AG04449 (cell line): ENCODE measurements at regions not wholly inside any gene's neighbourhood (a gene's known extent, or its start where the extent isn't known, plus 50 kb on each side); places are given as distances from the start of the nearest gene placed in this dataset.

Source experiments
- CTCF ChIA-PET: fragments of 350-600 bp; formaldehyde crosslinking; extraction: SDS; loops from one replicate; lab custom pipeline; 2021; ENCODE audit warnings: antibody characterized with exemption; lab: Yijun Ruan, JAX
- POLR2A ChIA-PET: fragments of 400-600, 350-600 bp; formaldehyde crosslinking; extraction: SDS; loops from one replicate; lab custom pipeline; 2020; ENCODE audit warnings: antibody characterized with exemption, inconsistent platforms; lab: Yijun Ruan, JAX
- DNase-seq: peaks from one replicate; pipeline ENCODE4 v3.0.0-alpha.2; 2010; ENCODE audit warnings: low read depth, low spot score
- H3K4me3 ChIP-seq: 2 replicates; pipeline ENCODE4 v1.5.1; 2011; ENCODE audit warnings: low read depth, mild to moderate bottlenecking, control low read depth, low read length
- TF ChIP-seq, protein P1 (sequence below): IDR thresholded peaks from one replicate; pipeline ENCODE4 v1.5.1; 2011; ENCODE audit warnings: mild to moderate bottlenecking, moderate library complexity, low read length, control low read depth, inconsistent platforms; ENCODE audit not compliant: insufficient read depth; ENCODE audit errors: missing control alignments

DNA sequence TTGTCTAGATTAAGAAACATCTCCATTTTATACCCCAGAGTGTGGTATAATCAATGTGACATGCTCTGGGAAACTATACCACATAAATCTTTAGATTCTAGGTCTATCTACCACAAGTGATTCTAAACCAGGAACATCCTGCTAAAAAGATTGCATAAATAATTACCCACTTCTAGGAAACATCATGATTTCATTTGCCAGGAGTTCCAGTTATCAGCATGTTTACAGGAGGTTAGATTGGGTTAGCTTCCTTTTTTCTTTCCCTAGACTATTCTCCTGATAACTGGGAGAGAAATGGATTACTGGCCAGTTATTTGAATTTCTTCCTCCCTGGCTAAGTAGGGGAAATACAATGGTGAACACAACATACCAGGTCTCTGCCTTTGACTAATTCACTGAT is 230.3 kb upstream of the BOD1L1 start:
- TF ChIP-seq, protein P1, sequence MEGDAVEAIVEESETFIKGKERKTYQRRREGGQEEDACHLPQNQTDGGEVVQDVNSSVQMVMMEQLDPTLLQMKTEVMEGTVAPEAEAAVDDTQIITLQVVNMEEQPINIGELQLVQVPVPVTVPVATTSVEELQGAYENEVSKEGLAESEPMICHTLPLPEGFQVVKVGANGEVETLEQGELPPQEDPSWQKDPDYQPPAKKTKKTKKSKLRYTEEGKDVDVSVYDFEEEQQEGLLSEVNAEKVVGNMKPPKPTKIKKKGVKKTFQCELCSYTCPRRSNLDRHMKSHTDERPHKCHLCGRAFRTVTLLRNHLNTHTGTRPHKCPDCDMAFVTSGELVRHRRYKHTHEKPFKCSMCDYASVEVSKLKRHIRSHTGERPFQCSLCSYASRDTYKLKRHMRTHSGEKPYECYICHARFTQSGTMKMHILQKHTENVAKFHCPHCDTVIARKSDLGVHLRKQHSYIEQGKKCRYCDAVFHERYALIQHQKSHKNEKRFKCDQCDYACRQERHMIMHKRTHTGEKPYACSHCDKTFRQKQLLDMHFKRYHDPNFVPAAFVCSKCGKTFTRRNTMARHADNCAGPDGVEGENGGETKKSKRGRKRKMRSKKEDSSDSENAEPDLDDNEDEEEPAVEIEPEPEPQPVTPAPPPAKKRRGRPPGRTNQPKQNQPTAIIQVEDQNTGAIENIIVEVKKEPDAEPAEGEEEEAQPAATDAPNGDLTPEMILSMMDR, result no peak
- CTCF ChIA-PET, result no interaction called here
- H3K4me3 ChIP-seq, result no peak overlapping the region
- POLR2A ChIA-PET, result no interaction called here
- DNase-seq, result no peak

DNA sequence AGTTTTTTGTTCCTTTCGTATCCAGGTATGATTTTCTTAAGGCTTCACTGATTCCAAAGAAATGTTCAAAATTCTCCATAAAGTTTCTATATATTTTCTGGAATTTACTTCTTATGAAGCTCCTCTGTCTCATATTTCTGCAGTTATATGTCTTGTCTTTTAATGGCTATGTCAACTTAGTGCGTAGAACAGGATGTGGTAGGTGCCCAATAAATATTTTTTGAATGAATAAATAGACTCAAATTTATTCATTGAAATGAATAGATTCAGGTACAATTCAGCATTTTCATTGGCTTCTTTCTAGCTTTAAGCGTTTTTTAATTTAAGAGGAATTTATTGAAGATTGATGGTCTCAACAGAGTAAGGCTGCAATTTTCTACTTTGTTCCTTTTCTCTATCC is 231.9 kb upstream of the BOD1L1 start:
- TF ChIP-seq, protein P1, result no peak
- no peak for DNase-seq
- ChIA-PET CTCF (interaction anchor here (1.1 to 1.4 kb wide), 3 partner anchors 14 to 205 kb away, joined by 3 to 5 read pairs (median 3); no protein-coding TSS in a partner anchor), POLR2A (no interaction called here)
- H3K4me3 ChIP-seq, result no peak overlapping the region

DNA sequence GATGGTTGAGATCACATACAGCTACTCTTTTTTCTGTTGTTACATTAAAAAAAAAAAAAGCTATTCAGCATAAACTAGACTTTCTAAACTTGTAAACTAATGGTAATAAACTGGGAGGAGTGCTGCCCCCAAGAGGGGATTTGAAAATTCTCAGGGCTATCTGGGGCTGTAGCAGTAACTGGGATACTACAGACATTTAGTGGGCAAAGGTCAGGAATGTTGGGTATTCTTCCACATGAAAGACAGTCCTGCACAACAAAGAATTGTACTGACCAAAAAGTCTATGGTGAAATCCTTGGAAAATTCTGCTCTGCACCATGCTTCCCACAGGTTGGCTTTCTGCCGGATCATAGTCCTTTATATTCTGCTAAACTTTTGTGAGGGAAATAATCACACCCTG is 232.6 kb upstream of the BOD1L1 start:
- POLR2A ChIA-PET, result no interaction called here
- H3K4me3 ChIP-seq, result no peak overlapping the region
- TF ChIP-seq, protein P1, result no peak
- no peak for DNase-seq
- CTCF ChIA-PET, result interaction anchor here (1.1 to 1.2 kb wide), 2 partner anchors 45 to 206 kb away, joined by 3 to 5 read pairs; no protein-coding TSS in a partner anchor

DNA sequence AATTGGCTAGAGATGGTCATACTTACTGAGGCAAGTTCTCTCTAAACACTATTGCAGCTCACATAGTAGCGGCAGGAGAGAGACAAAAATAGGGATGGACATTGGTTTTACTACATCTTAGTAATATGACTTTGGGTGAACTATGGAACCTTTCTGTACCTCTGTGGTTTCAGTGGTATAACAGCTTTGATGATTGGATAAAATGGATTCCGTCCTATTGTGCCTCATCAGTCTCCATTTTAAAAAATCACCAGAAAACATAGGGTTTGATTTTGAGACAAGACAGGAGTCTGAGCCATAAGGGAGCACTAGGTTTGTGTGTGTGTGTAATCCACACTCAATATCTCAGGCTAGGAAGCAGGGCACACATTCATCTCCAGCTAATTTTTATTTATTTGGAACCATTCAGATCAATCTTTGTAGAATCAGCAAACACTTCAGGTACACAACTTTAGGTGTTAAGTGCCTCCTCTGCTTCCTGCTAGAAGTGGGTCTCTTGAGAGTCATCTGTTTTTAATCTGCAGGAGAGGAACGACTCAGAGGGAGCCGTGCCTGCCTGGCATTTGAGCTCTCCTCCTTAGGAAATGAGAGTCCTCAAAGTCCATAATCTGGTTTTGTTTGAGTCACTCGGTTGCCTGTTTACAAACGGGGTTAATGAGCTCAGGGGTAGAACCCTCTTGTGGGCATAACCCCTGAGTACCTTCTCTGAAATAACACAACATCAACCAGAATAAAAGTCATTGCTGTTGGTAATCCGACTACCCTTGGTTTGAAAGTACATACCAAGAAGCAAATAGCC is 238.5 kb upstream of the BOD1L1 start:
- TF ChIP-seq, protein P1, result no peak
- CTCF ChIA-PET, result interaction anchor here (1.0 to 1.8 kb wide), 4 partner anchors 12 to 220 kb away, joined by 4 to 8 read pairs (median 5); no protein-coding TSS in a partner anchor
- H3K4me3 ChIP-seq, result no peak overlapping the region
- POLR2A ChIA-PET, result interaction anchor here (1.0 kb wide), 1 partner anchor 54 kb away, joined by 3 read pairs; no protein-coding TSS in a partner anchor
- DNase-seq, result no peak

DNA sequence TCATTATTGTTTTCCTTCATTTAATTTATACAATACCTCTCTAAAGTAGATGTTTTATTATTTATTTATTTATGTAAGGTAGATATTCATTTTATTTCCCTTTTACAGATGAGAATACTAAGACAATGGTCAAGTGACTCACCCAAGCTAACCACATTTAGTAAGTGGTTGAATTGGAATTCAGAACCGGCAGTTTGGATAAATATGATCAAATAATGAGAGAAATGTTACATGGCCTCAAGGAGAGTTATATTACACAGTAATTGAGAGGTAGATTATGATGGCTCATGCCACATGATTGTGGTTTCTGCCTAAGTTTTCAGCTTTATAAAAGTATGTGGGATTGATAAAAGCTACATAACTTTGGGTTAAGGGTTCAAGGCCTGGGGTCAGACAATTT is 239.4 kb upstream of the BOD1L1 start:
- ChIA-PET CTCF (interaction anchor here (1.0 to 1.8 kb wide), 3 partner anchors 11 to 221 kb away, joined by 4 to 8 read pairs (median 5); no protein-coding TSS in a partner anchor), POLR2A (interaction anchor here (1.0 kb wide), 1 partner anchor 54 kb away, joined by 3 read pairs; no protein-coding TSS in a partner anchor)
- TF ChIP-seq, protein P1, result no peak
- H3K4me3 ChIP-seq, result no peak overlapping the region
- no peak for DNase-seq

DNA sequence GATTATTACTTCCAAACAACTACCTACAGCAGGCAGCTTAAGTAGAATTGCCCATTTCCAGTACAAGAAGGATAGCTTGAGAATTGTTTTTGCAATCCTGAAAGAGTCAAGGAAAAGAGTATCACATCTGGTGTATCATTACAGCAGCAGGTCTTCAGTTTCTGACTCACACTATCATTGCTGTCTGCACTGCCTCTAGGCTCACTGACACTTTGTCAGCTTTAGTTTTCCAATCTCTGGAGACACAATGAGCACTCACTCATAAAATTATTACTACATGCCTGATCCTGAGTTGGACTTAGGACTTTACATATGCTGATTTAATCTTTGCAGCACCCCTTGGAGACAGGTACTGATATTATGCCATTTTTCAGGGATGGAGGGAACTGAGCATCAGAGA is 244.6 kb upstream of the BOD1L1 start:
- TF ChIP-seq, protein P1, result no peak
- ChIA-PET POLR2A (no interaction called here), CTCF (interaction anchor here (0.7 kb wide), 1 partner anchor 218 kb away, joined by 4 read pairs; no protein-coding TSS in a partner anchor)
- DNase-seq, result no peak
- H3K4me3 ChIP-seq, result no peak overlapping the region
